SK-N-SH (cell line): ENCODE measurements at regions not wholly inside any gene's neighbourhood (a gene's known extent, or its start where the extent isn't known, plus 50 kb on each side); places are given as distances from the start of the nearest gene placed in this dataset.

Experiments
- CTCF ChIA-PET: fragments of 300-600, 350-600 bp; formaldehyde crosslinking; extraction: SDS; loops from one replicate; lab custom pipeline; 2021; lab: Yijun Ruan, JAX
- POLR2A ChIA-PET: fragments of 350-600 bp; sonication (Branson Sonifier 250); formaldehyde crosslinking; extraction: SDS; loops from one replicate; lab custom pipeline; 2020; ENCODE audit warnings: antibody characterized with exemption, inconsistent platforms; lab: Yijun Ruan, JAX
- DNase-seq: peaks from one replicate; pipeline ENCODE4 v3.0.0; 2012
- H2AFZ ChIP-seq: fragments of 200-600 bp; sonication (generic); 2 replicates; pipeline ENCODE4 v1.8.1; 2016; ENCODE audit warnings: antibody characterized with exemption, mild to moderate bottlenecking, low read depth
- H3F3A ChIP-seq: fragments of 200-600 bp; sonication (generic); replicated peaks from 2 replicates; pipeline ENCODE3; 2016; ENCODE audit warnings: antibody characterized with exemption, mild to moderate bottlenecking; ENCODE audit not compliant: insufficient read depth
- H3K27ac ChIP-seq, 2 experiments: fragments of 200-500 bp in 1 of 2; fragments of 200-600 bp in 1 of 2; sonication (Bioruptor generic) in 1 of 2; sonication (generic), shearing (Covaris generic) in 1 of 2; 2 replicates each; pipeline versions ENCODE4 v1.5.1 to v1.6.1; 2014 to 2016; ENCODE audit warnings: low read depth in 2 of 2, inconsistent platforms in 1 of 2, low read length in 1 of 2, mild to moderate bottlenecking in 1 of 2, mixed read lengths in 1 of 2
- H3K27me3 ChIP-seq: fragments of 200-600 bp; sonication (generic), shearing (Covaris generic); 2 replicates; pipeline ENCODE4 v1.6.1; 2016; ENCODE audit warnings: mixed run types; ENCODE audit not compliant: insufficient read depth
- H3K36me3 ChIP-seq, 2 experiments: fragments of 200-500 bp in 1 of 2; fragments of 200-600 bp in 1 of 2; sonication (Bioruptor generic) in 1 of 2; sonication (generic) in 1 of 2; replicated peaks in 1 of 2; 2 replicates each; pipeline versions ENCODE3 to v1.5.1; 2014 to 2016; ENCODE audit warnings: low read length in 1 of 2, mild to moderate bottlenecking in 1 of 2; ENCODE audit not compliant: insufficient read depth in 2 of 2, control insufficient read depth in 1 of 2
- H3K4me1 ChIP-seq, 2 experiments: fragments of 200-500 bp in 1 of 2; fragments of 200-600 bp in 1 of 2; sonication (Bioruptor generic) in 1 of 2; sonication (generic), shearing (Covaris generic) in 1 of 2; 2 replicates each; pipeline versions ENCODE4 v1.5.1 to v1.6.1; 2014 to 2016; ENCODE audit warnings: low read depth in 1 of 2, low read length in 1 of 2, mixed run types in 1 of 2; ENCODE audit not compliant: insufficient read depth in 2 of 2, control insufficient read depth in 1 of 2
- H3K4me2 ChIP-seq: fragments of 200-600 bp; sonication (generic), shearing (Covaris generic); 2 replicates; pipeline ENCODE4 v1.6.1; 2017; ENCODE audit warnings: mixed run types
- H3K4me3 ChIP-seq, 2 experiments: fragments of 200-500 bp in 1 of 2; fragments of 200-600 bp in 1 of 2; sonication (Bioruptor generic) in 1 of 2; sonication (generic), shearing (Covaris generic) in 1 of 2; 2 replicates each; pipeline versions ENCODE4 v1.5.1 to v1.8.1; 2014 to 2016; ENCODE audit warnings: low read depth in 2 of 2, inconsistent platforms in 1 of 2, low read length in 1 of 2, mild to moderate bottlenecking in 1 of 2, mixed read lengths in 1 of 2, moderate library complexity in 1 of 2
- H3K79me2 ChIP-seq: fragments of 200-600 bp; sonication (generic); 2 replicates; pipeline ENCODE4 v1.8.1; 2017; ENCODE audit warnings: mild to moderate bottlenecking; ENCODE audit not compliant: insufficient read depth
- H3K9ac ChIP-seq: fragments of 200-600 bp; sonication (generic); 2 replicates; pipeline ENCODE4 v1.6.1; 2017; ENCODE audit warnings: mixed run types
- H3K9me2 ChIP-seq: fragments of 200-600 bp; sonication (generic); 2 replicates; pipeline ENCODE4 v1.6.1; 2017; ENCODE audit warnings: mixed run types
- H3K9me3 ChIP-seq: fragments of 200-600 bp; sonication (generic); 2 replicates; pipeline ENCODE4 v1.6.1; 2017; ENCODE audit warnings: mixed run types, mild to moderate bottlenecking, moderate library complexity
- H4K20me1 ChIP-seq: fragments of 200-600 bp; sonication (generic); 2 replicates; pipeline ENCODE4 v1.6.1; 2017; ENCODE audit warnings: mild to moderate bottlenecking, mixed run types; ENCODE audit not compliant: insufficient read depth
- CHD2 ChIP-seq: fragments of 150-350 bp; IDR thresholded peaks from 2 replicates; pipeline ENCODE4 v1.6.1; 2018; ENCODE audit warnings: low read length; ENCODE audit not compliant: partially characterized antibody
- EP300 ChIP-seq, 2 experiments: IDR thresholded peaks; 2 replicates each; pipeline versions ENCODE4 v1.4.0 to v1.6.1; 2012; ENCODE audit warnings: borderline replicate concordance in 1 of 2, low read depth in 1 of 2, low read length in 1 of 2
- EZH2phosphoT487 ChIP-seq: fragments of 200-600 bp; sonication (generic); IDR thresholded peaks from 2 replicates; pipeline ENCODE4 v1.6.1; 2017; ENCODE audit warnings: low read depth, mixed run types, mild to moderate bottlenecking, antibody characterized with exemption, moderate library complexity, borderline replicate concordance
- FOSL2 ChIP-seq: IDR thresholded peaks from 2 replicates; pipeline ENCODE4 v1.4.0; 2012; ENCODE audit warnings: low read depth, mild to moderate bottlenecking, moderate library complexity, borderline replicate concordance
- FOXJ3 ChIP-seq: sonication (generic); formaldehyde crosslinking; IDR thresholded peaks from 2 replicates; pipeline ENCODE4 v1.5.1; 2020; ENCODE audit warnings: mild to moderate bottlenecking, missing genetic modification reagents
- FOXM1 ChIP-seq: IDR thresholded peaks from 2 replicates; pipeline ENCODE4 v1.4.0; 2012; ENCODE audit warnings: low read depth, mild to moderate bottlenecking
- GABPA ChIP-seq: IDR thresholded peaks from 2 replicates; pipeline ENCODE4 v1.4.0; 2012; ENCODE audit warnings: low read depth, mild to moderate bottlenecking
- JUND ChIP-seq: IDR thresholded peaks from 2 replicates; pipeline ENCODE4 v1.4.0; 2012
- MXI1 ChIP-seq: IDR thresholded peaks from 2 replicates; pipeline ENCODE4 v1.6.1; 2012; ENCODE audit warnings: mild to moderate bottlenecking, low read depth, low read length, improper control_type of control experiment
- NFIC ChIP-seq: IDR thresholded peaks from 2 replicates; pipeline ENCODE4 v1.4.0; 2012; ENCODE audit warnings: borderline replicate concordance
- NRF1 ChIP-seq: IDR thresholded peaks from 2 replicates; pipeline ENCODE4 v1.6.1; 2012; ENCODE audit warnings: low read depth, mild to moderate bottlenecking, low read length
- POLR2AphosphoS5 ChIP-seq: IDR thresholded peaks from 2 replicates; pipeline ENCODE4 v1.6.1; 2012; ENCODE audit warnings: low read depth, low read length
- RAD21 ChIP-seq: IDR thresholded peaks from 2 replicates; pipeline ENCODE4 v1.6.1; 2012; ENCODE audit warnings: mild to moderate bottlenecking, low read length
- RFX5 ChIP-seq: IDR thresholded peaks from 2 replicates; pipeline ENCODE4 v1.6.1; 2012; ENCODE audit warnings: mild to moderate bottlenecking, improper control_type of control experiment, low read length
- RXRA ChIP-seq: IDR thresholded peaks from 2 replicates; pipeline ENCODE4 v1.4.0; 2012; ENCODE audit warnings: low read depth, mild to moderate bottlenecking, borderline replicate concordance
- SIN3A ChIP-seq: IDR thresholded peaks from 2 replicates; pipeline ENCODE4 v1.6.1; 2012; ENCODE audit warnings: low read depth, mild to moderate bottlenecking, low read length, moderate library complexity, borderline replicate concordance
- TAF1 ChIP-seq: IDR thresholded peaks from 2 replicates; pipeline ENCODE4 v1.6.1; 2012; ENCODE audit warnings: low read depth, mild to moderate bottlenecking, low read length, moderate library complexity, borderline replicate concordance
- TCF12 ChIP-seq: IDR thresholded peaks from 2 replicates; pipeline ENCODE4 v1.4.0; 2012
- YY1 ChIP-seq: IDR thresholded peaks from 2 replicates; pipeline ENCODE4 v1.4.0; 2012; ENCODE audit warnings: low read depth, mild to moderate bottlenecking
- WGBS: methylation state at CpG from one replicate; pipeline ENCODE4 v1.1.6; 2017; ENCODE audit warnings: low lambda C conversion rate; 5-methylcytosine and 5-hydroxymethylcytosine counted together
- TF ChIP-seq, protein P1 (sequence below): IDR thresholded peaks from 2 replicates; pipeline ENCODE4 v1.4.0; 2012; ENCODE audit warnings: low read depth, borderline replicate concordance
- TF ChIP-seq, protein P2 (sequence below): fragments of 150-350 bp; IDR thresholded peaks from 2 replicates; pipeline ENCODE4 v1.6.1; 2016; ENCODE audit warnings: mild to moderate bottlenecking, low read depth, low read length
- TF ChIP-seq, protein P3 (sequence below): fragments of 200-600 bp; sonication (generic); IDR thresholded peaks from 2 replicates; pipeline ENCODE4 v1.6.1; 2017; ENCODE audit warnings: antibody characterized with exemption, mild to moderate bottlenecking, moderate library complexity
- TF ChIP-seq, protein P4 (sequence below): fragments of 150-350 bp; IDR thresholded peaks from 2 replicates; pipeline ENCODE4 v1.6.1; 2017; ENCODE audit warnings: antibody characterized with exemption, low read length, low read depth, borderline replicate concordance

DNA sequence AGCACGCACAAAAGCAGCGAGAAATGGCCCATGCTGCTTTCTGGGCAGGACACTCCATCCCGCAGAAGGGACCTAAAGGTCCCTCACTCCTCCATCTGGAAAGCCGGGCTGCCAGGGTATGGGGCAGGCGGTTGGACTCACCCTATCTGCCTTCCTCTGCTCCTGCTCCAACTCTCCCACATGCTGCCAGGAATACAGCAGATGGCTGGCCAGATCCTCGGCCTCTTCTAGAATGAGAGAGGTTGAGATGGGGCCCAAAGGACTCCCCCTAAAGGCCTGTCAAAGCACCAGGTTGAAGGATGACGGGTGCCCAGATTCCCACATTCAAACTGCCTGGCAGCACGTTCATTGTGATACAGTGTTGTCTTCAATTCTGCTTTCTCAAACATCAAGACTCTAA is 85.1 kb upstream of the C2CD4B start:
- no peak for DNase-seq
- 63% methylated on average over 7 of the region's 8 CpGs for WGBS
- TF ChIP-seq, protein P1, sequence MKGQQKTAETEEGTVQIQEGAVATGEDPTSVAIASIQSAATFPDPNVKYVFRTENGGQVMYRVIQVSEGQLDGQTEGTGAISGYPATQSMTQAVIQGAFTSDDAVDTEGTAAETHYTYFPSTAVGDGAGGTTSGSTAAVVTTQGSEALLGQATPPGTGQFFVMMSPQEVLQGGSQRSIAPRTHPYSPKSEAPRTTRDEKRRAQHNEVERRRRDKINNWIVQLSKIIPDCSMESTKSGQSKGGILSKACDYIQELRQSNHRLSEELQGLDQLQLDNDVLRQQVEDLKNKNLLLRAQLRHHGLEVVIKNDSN = no peak
- TF ChIP-seq GABPA (no peak), RXRA (no peak), RFX5 (no peak), YY1 (no peak), RAD21 (no peak), FOXJ3 (no peak), NRF1 (no peak), JUND (no peak), EP300 (IDR thresholded peaks at IDR 0.05; ENCODE audit: borderline replicate concordance in 1 of 2, low read depth in 1 of 2, low read length in 1 of 2) (no peak), TCF12 (no peak), FOSL2 (no peak), TAF1 (no peak)
- TF ChIP-seq, protein P2, sequence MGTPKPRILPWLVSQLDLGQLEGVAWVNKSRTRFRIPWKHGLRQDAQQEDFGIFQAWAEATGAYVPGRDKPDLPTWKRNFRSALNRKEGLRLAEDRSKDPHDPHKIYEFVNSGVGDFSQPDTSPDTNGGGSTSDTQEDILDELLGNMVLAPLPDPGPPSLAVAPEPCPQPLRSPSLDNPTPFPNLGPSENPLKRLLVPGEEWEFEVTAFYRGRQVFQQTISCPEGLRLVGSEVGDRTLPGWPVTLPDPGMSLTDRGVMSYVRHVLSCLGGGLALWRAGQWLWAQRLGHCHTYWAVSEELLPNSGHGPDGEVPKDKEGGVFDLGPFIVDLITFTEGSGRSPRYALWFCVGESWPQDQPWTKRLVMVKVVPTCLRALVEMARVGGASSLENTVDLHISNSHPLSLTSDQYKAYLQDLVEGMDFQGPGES = no peak
- TF ChIP-seq, protein P3, sequence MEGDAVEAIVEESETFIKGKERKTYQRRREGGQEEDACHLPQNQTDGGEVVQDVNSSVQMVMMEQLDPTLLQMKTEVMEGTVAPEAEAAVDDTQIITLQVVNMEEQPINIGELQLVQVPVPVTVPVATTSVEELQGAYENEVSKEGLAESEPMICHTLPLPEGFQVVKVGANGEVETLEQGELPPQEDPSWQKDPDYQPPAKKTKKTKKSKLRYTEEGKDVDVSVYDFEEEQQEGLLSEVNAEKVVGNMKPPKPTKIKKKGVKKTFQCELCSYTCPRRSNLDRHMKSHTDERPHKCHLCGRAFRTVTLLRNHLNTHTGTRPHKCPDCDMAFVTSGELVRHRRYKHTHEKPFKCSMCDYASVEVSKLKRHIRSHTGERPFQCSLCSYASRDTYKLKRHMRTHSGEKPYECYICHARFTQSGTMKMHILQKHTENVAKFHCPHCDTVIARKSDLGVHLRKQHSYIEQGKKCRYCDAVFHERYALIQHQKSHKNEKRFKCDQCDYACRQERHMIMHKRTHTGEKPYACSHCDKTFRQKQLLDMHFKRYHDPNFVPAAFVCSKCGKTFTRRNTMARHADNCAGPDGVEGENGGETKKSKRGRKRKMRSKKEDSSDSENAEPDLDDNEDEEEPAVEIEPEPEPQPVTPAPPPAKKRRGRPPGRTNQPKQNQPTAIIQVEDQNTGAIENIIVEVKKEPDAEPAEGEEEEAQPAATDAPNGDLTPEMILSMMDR = no peak

DNA sequence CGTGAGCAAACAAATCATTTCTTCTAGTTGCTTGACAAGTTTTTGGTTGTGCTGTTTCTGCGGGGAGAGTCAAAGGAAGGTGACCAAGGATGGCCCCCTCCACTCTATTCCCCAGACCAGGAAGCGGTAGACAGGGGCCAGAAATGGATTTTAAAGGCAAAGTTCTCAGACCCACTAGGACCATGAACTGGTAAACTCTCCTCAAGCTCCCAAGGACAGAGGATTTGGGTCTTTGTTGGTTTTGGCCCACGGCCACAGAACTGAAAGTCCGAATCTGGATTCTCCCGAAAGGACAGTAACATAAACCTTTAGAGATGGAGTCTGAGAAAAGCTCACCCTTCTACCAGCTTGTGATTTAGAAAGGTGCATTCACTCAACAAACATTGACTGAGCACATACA is 85.9 kb upstream of the C2CD4B start:
- Histone ChIP-seq H3K9ac (no peak overlapping the region), H3K9me2 (no peaks in the 10 kb centered on the region), H3K4me2 (no peak overlapping the region), H3K27me3 (no peaks in the 10 kb centered on the region; the same call in 1 of the 2 replicates), H2AFZ (no peak overlapping the region), H3K27ac (no peak overlapping the region), H3K9me3 (no peaks in the 10 kb centered on the region), H3K4me3 (no peak overlapping the region), H3K79me2 (no peaks in the 10 kb centered on the region), H3K4me1 (no peaks in the 10 kb centered on the region), H3F3A (no peaks in the 10 kb centered on the region), H3K36me3 (no peaks in the 10 kb centered on the region), H4K20me1 (no peaks in the 10 kb centered on the region)
- ChIA-PET POLR2A (no interaction called here), CTCF (no interaction called here)
- WGBS = 54% methylated on average over 6 of the region's 6 CpGs
- no peak for DNase-seq
- no peak for TF ChIP-seq TAF1
- TF ChIP-seq RAD21 = no peak
- no peak for TF ChIP-seq EZH2phosphoT487
- TF ChIP-seq FOXM1 = no peak
- no peak for TF ChIP-seq YY1
- no peak for TF ChIP-seq RFX5
- TF ChIP-seq CHD2 = no peak
- TF ChIP-seq, protein P1 = no peak
- no peak for TF ChIP-seq RXRA
- TF ChIP-seq NFIC = no peak
- TF ChIP-seq POLR2AphosphoS5 = no peak
- TF ChIP-seq TCF12 = no peak
- no peak for TF ChIP-seq MXI1
- TF ChIP-seq, protein P4, sequence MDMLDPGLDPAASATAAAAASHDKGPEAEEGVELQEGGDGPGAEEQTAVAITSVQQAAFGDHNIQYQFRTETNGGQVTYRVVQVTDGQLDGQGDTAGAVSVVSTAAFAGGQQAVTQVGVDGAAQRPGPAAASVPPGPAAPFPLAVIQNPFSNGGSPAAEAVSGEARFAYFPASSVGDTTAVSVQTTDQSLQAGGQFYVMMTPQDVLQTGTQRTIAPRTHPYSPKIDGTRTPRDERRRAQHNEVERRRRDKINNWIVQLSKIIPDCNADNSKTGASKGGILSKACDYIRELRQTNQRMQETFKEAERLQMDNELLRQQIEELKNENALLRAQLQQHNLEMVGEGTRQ = no peak
- TF ChIP-seq SIN3A = no peak

More for the DNA sequence above, 85.1 kb upstream of the C2CD4B start:
- no peak overlapping the region for H3K4me2 ChIP-seq
- CTCF ChIA-PET = no interaction called here
- H3K4me3 ChIP-seq = no peak overlapping the region
- no peaks in the 10 kb centered on the region for H3K36me3 ChIP-seq
- no peaks in the 10 kb centered on the region for H3K4me1 ChIP-seq
- no peak overlapping the region for H2AFZ ChIP-seq
- POLR2A ChIA-PET = no interaction called here
- no peak overlapping the region for H3K27ac ChIP-seq
- no peaks in the 10 kb centered on the region for H4K20me1 ChIP-seq
- no peaks in the 10 kb centered on the region for H3F3A ChIP-seq
- no peaks in the 10 kb centered on the region; the same call in 1 of the 2 replicates for H3K27me3 ChIP-seq
- no peaks in the 10 kb centered on the region for H3K79me2 ChIP-seq
- no peaks in the 10 kb centered on the region for H3K9me2 ChIP-seq
- no peak overlapping the region for H3K9ac ChIP-seq
- no peaks in the 10 kb centered on the region for H3K9me3 ChIP-seq
